GM23338 (cell line): ENCODE measurements at regions not wholly inside any gene's neighbourhood (a gene's known extent, or its start where the extent isn't known, plus 50 kb on each side); places are given as distances from the start of the nearest gene placed in this dataset.

Source experiments
- ATAC-seq: fragments of 200-7000 bp; cut with Tn5 transposase; 3 replicates; pipeline ENCODE4 v1.9.1; 2020
- DNase-seq: peaks from one replicate; pipeline ENCODE4 v3.0.0-alpha.2; 2015; ENCODE audit warnings: low spot score
- H2AFZ ChIP-seq: fragments of 200-600 bp; sonication (generic); 2 replicates; pipeline ENCODE4 v1.8.0; 2016; ENCODE audit warnings: antibody characterized with exemption, mild to moderate bottlenecking, moderate library complexity
- H3F3A ChIP-seq: fragments of 200-600 bp; sonication (generic); replicated peaks from 2 replicates; pipeline ENCODE4 v1.8.0; 2017; ENCODE audit warnings: antibody characterized with exemption, mixed run types, low read depth
- H3K27ac ChIP-seq: fragments of 200-600 bp; sonication (generic); 2 replicates; pipeline ENCODE4 v1.6.1; 2016; ENCODE audit warnings: low read depth
- H3K27me3 ChIP-seq: fragments of 200-600 bp; sonication (generic); 2 replicates; pipeline ENCODE4 v1.8.0; 2016; ENCODE audit warnings: mild to moderate bottlenecking, mixed run types, moderate library complexity; ENCODE audit not compliant: insufficient read depth
- H3K36me3 ChIP-seq: fragments of 200-600 bp; sonication (generic); 2 replicates; pipeline ENCODE4 v1.8.0; 2016; ENCODE audit warnings: mild to moderate bottlenecking; ENCODE audit not compliant: insufficient read depth
- H3K4me1 ChIP-seq: fragments of 200-600 bp; sonication (generic); 2 replicates; pipeline ENCODE4 v1.8.0; 2016; ENCODE audit warnings: mild to moderate bottlenecking, moderate library complexity; ENCODE audit not compliant: insufficient read depth
- H3K4me2 ChIP-seq: fragments of 200-600 bp; sonication (generic); 2 replicates; pipeline ENCODE4 v1.7.1; 2017; ENCODE audit warnings: mixed run types
- H3K4me3 ChIP-seq: fragments of 200-600 bp; sonication (generic); 2 replicates; pipeline ENCODE4 v1.6.1; 2016; ENCODE audit warnings: mixed run types
- H3K79me2 ChIP-seq: fragments of 200-600 bp; sonication (generic); replicated peaks from 2 replicates; pipeline ENCODE4 v1.8.0; 2017; ENCODE audit warnings: mild to moderate bottlenecking; ENCODE audit not compliant: insufficient read depth
- H3K9me2 ChIP-seq: fragments of 200-600 bp; sonication (generic); 2 replicates; pipeline ENCODE4 v1.8.0; 2017; ENCODE audit not compliant: insufficient read depth
- H4K20me1 ChIP-seq: fragments of 200-600 bp; sonication (generic); replicated peaks from 2 replicates; pipeline ENCODE4 v1.8.0; 2017; ENCODE audit warnings: mild to moderate bottlenecking; ENCODE audit not compliant: insufficient read depth
- H3K27ac Mint-ChIP-seq: 2 replicates; pipeline ENCODE4 v1.8.0; 2020; ENCODE audit warnings: inconsistent platforms, mild to moderate bottlenecking, moderate library complexity, mixed read lengths
- H3K27me3 Mint-ChIP-seq: 3 replicates; pipeline ENCODE4 v1.8.0; 2022; ENCODE audit warnings: low read depth, mild to moderate bottlenecking, moderate library complexity, mixed read lengths, inconsistent platforms; ENCODE audit not compliant: insufficient read depth, poor library complexity
- H3K36me3 Mint-ChIP-seq: 3 replicates; pipeline ENCODE4 v1.8.0; 2021; ENCODE audit warnings: low read depth, mild to moderate bottlenecking, inconsistent platforms, moderate library complexity, mixed read lengths
- H3K4me1 Mint-ChIP-seq: 3 replicates; pipeline ENCODE4 v1.8.0; 2020; ENCODE audit warnings: mild to moderate bottlenecking, inconsistent platforms, mixed read lengths
- H3K4me3 Mint-ChIP-seq: 3 replicates; pipeline ENCODE4 v1.8.0; 2021; ENCODE audit warnings: moderate library complexity, mild to moderate bottlenecking, inconsistent platforms, mixed read lengths
- H3K9me3 Mint-ChIP-seq: 3 replicates; pipeline ENCODE4 v1.8.0; 2020; ENCODE audit warnings: moderate library complexity, mild to moderate bottlenecking, inconsistent platforms, mixed read lengths
- CREB1 ChIP-seq: fragments of 250-450 bp; sonication (Bioruptor Pico); IDR thresholded peaks from 2 replicates; pipeline ENCODE4 v1.5.0; 2020; ENCODE audit warnings: low read depth, mild to moderate bottlenecking, moderate library complexity
- ETS1 ChIP-seq: IDR thresholded peaks from 2 replicates; pipeline ENCODE4 v1.6.1; 2016; ENCODE audit warnings: antibody characterized with exemption
- STAT1 ChIP-seq: IDR thresholded peaks from one replicate; pipeline ENCODE4 v1.6.1; 2016; ENCODE audit warnings: antibody characterized with exemption; ENCODE audit not compliant: unreplicated experiment
- TF ChIP-seq, protein P1 (sequence below), 2 experiments: fragments of 200-600 bp in 1 of 2; sonication (generic) in 1 of 2; conservative IDR thresholded peaks; 2 replicates each; pipeline versions ENCODE4 v1.5.1 to v1.6.1; 2016 to 2017; ENCODE audit warnings: antibody characterized with exemption in 2 of 2, low read depth in 2 of 2, mild to moderate bottlenecking in 2 of 2, moderate library complexity in 1 of 2
- TF ChIP-seq, protein P2 (sequence below): IDR thresholded peaks from one replicate; pipeline ENCODE4 v1.6.1; 2018; ENCODE audit warnings: antibody characterized with exemption; ENCODE audit not compliant: unreplicated experiment
- TF ChIP-seq, protein P3 (sequence below): fragments of 250-450 bp; sonication (Bioruptor Pico); IDR thresholded peaks from 2 replicates; pipeline ENCODE4 v1.5.0; 2020; ENCODE audit warnings: mild to moderate bottlenecking, moderate library complexity

GRCh38 chr1:83735526-83735925 is 263.4 kb downstream of the TTLL7 start:
- Histone ChIP-seq H2AFZ (peak overlapping the region; percentile 13; the same call in 1 of the 2 replicates), H3F3A (no peaks in the 10 kb centered on the region), H3K27me3 (no peaks in the 10 kb centered on the region), H3K27ac (no peak overlapping the region), H3K79me2 (no peaks in the 10 kb centered on the region), H3K4me2 (no peak overlapping the region), H3K9me2 (0 out of 2 replicates have a peak, but pooled peaks cover 6% of the 10 kb centered on the region), H3K36me3 (no peaks in the 10 kb centered on the region), H3K4me1 (no peaks in the 10 kb centered on the region), H3K4me3 (no peak overlapping the region), H4K20me1 (no peaks in the 10 kb centered on the region)
- Mint-ChIP-seq H3K36me3 (no peaks in the 10 kb centered on the region), H3K9me3 (no peaks in the 10 kb centered on the region), H3K4me1 (peaks cover under 1% of the 10 kb centered on the region; the same call in 2 of the 3 replicates), H3K4me3 (no peak overlapping the region), H3K27me3 (peaks cover 3% of the 10 kb centered on the region), H3K27ac (no peak overlapping the region)
- TF ChIP-seq, protein P1, sequence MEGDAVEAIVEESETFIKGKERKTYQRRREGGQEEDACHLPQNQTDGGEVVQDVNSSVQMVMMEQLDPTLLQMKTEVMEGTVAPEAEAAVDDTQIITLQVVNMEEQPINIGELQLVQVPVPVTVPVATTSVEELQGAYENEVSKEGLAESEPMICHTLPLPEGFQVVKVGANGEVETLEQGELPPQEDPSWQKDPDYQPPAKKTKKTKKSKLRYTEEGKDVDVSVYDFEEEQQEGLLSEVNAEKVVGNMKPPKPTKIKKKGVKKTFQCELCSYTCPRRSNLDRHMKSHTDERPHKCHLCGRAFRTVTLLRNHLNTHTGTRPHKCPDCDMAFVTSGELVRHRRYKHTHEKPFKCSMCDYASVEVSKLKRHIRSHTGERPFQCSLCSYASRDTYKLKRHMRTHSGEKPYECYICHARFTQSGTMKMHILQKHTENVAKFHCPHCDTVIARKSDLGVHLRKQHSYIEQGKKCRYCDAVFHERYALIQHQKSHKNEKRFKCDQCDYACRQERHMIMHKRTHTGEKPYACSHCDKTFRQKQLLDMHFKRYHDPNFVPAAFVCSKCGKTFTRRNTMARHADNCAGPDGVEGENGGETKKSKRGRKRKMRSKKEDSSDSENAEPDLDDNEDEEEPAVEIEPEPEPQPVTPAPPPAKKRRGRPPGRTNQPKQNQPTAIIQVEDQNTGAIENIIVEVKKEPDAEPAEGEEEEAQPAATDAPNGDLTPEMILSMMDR (conservative IDR thresholded peaks at IDR 0.05; ENCODE audit: low read depth in 2 of 2): no peak
- no peak for TF ChIP-seq ETS1
- TF ChIP-seq, protein P2, sequence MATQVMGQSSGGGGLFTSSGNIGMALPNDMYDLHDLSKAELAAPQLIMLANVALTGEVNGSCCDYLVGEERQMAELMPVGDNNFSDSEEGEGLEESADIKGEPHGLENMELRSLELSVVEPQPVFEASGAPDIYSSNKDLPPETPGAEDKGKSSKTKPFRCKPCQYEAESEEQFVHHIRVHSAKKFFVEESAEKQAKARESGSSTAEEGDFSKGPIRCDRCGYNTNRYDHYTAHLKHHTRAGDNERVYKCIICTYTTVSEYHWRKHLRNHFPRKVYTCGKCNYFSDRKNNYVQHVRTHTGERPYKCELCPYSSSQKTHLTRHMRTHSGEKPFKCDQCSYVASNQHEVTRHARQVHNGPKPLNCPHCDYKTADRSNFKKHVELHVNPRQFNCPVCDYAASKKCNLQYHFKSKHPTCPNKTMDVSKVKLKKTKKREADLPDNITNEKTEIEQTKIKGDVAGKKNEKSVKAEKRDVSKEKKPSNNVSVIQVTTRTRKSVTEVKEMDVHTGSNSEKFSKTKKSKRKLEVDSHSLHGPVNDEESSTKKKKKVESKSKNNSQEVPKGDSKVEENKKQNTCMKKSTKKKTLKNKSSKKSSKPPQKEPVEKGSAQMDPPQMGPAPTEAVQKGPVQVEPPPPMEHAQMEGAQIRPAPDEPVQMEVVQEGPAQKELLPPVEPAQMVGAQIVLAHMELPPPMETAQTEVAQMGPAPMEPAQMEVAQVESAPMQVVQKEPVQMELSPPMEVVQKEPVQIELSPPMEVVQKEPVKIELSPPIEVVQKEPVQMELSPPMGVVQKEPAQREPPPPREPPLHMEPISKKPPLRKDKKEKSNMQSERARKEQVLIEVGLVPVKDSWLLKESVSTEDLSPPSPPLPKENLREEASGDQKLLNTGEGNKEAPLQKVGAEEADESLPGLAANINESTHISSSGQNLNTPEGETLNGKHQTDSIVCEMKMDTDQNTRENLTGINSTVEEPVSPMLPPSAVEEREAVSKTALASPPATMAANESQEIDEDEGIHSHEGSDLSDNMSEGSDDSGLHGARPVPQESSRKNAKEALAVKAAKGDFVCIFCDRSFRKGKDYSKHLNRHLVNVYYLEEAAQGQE: no peak
- TF ChIP-seq STAT1: no peak
- TF ChIP-seq, protein P3, sequence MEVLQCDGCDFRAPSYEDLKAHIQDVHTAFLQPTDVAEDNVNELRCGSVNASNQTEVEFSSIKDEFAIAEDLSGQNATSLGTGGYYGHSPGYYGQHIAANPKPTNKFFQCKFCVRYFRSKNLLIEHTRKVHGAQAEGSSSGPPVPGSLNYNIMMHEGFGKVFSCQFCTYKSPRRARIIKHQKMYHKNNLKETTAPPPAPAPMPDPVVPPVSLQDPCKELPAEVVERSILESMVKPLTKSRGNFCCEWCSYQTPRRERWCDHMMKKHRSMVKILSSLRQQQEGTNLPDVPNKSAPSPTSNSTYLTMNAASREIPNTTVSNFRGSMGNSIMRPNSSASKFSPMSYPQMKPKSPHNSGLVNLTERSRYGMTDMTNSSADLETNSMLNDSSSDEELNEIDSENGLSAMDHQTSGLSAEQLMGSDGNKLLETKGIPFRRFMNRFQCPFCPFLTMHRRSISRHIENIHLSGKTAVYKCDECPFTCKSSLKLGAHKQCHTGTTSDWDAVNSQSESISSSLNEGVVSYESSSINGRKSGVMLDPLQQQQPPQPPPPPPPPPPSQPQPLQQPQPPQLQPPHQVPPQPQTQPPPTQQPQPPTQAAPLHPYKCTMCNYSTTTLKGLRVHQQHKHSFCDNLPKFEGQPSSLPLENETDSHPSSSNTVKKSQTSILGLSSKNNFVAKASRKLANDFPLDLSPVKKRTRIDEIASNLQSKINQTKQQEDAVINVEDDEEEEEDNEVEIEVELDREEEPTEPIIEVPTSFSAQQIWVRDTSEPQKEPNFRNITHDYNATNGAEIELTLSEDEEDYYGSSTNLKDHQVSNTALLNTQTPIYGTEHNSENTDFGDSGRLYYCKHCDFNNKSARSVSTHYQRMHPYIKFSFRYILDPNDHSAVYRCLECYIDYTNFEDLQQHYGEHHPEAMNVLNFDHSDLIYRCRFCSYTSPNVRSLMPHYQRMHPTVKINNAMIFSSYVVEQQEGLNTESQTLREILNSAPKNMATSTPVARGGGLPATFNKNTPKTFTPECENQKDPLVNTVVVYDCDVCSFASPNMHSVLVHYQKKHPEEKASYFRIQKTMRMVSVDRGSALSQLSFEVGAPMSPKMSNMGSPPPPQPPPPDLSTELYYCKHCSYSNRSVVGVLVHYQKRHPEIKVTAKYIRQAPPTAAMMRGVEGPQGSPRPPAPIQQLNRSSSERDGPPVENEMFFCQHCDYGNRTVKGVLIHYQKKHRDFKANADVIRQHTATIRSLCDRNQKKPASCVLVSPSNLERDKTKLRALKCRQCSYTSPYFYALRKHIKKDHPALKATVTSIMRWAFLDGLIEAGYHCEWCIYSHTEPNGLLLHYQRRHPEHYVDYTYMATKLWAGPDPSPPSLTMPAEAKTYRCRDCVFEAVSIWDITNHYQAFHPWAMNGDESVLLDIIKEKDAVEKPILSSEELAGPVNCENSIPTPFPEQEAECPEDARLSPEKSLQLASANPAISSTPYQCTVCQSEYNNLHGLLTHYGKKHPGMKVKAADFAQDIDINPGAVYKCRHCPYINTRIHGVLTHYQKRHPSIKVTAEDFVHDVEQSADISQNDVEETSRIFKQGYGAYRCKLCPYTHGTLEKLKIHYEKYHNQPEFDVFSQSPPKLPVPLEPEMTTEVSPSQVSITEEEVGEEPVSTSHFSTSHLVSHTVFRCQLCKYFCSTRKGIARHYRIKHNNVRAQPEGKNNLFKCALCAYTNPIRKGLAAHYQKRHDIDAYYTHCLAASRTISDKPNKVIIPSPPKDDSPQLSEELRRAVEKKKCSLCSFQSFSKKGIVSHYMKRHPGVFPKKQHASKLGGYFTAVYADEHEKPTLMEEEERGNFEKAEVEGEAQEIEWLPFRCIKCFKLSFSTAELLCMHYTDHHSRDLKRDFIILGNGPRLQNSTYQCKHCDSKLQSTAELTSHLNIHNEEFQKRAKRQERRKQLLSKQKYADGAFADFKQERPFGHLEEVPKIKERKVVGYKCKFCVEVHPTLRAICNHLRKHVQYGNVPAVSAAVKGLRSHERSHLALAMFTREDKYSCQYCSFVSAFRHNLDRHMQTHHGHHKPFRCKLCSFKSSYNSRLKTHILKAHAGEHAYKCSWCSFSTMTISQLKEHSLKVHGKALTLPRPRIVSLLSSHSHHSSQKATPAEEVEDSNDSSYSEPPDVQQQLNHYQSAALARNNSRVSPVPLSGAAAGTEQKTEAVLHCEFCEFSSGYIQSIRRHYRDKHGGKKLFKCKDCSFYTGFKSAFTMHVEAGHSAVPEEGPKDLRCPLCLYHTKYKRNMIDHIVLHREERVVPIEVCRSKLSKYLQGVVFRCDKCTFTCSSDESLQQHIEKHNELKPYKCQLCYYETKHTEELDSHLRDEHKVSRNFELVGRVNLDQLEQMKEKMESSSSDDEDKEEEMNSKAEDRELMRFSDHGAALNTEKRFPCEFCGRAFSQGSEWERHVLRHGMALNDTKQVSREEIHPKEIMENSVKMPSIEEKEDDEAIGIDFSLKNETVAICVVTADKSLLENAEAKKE: no peak
- no peak for TF ChIP-seq CREB1 (CRISPR knock-in tag)
- ATAC-seq (no peak), DNase-seq (no peak)
